HEK293 (cell line): ENCODE measurements at regions not wholly inside any gene's neighbourhood (a gene's known extent, or its start where the extent isn't known, plus 50 kb on each side); places are given as distances from the start of the nearest gene placed in this dataset.

Experiments
- CTCF ChIA-PET: fragments of 350-600 bp; formaldehyde crosslinking; extraction: SDS; loops from one replicate; lab custom pipeline; 2021; ENCODE audit warnings: antibody characterized with exemption; lab: Yijun Ruan, JAX
- POLR2A ChIA-PET: fragments of 300-600 bp; formaldehyde crosslinking; extraction: SDS; loops from one replicate; lab custom pipeline; 2020; ENCODE audit warnings: antibody characterized with exemption, inconsistent platforms; lab: Yijun Ruan, JAX
- H3K27ac ChIP-seq: fragments of 200-500 bp; sonication (Bioruptor generic); 2 replicates; pipeline ENCODE4 v1.5.1; 2014; ENCODE audit warnings: low read depth, low read length, control low read depth, inconsistent platforms; ENCODE audit errors: extremely low read depth
- H3K36me3 ChIP-seq, 2 experiments: fragments of 200-500 bp in 1 of 2; sonication (Bioruptor generic) in 1 of 2; 1 replicate in 1 of 2; 2 replicates in 1 of 2; pipeline ENCODE4 v1.5.1; 2014 to 2017; ENCODE audit warnings: inconsistent platforms in 2 of 2, low read length in 2 of 2; ENCODE audit not compliant: control insufficient read depth in 2 of 2, insufficient read depth in 1 of 2
- H3K4me1 ChIP-seq: fragments of 200-500 bp; sonication (Bioruptor generic); 2 replicates; pipeline ENCODE4 v1.5.1; 2014; ENCODE audit warnings: mild to moderate bottlenecking, low read length, inconsistent platforms; ENCODE audit not compliant: control insufficient read depth, insufficient read depth
- H3K4me3 ChIP-seq: 2 replicates; pipeline ENCODE4 v1.5.1; 2011; ENCODE audit warnings: low read depth, mild to moderate bottlenecking, control low read depth, low read length, moderate library complexity
- H3K9me3 ChIP-seq: fragments of 200-500 bp; sonication (Bioruptor generic); 2 replicates; pipeline ENCODE4 v1.5.1; 2014; ENCODE audit warnings: low read depth, low read length, inconsistent platforms; ENCODE audit not compliant: control insufficient read depth, insufficient read depth
- GLIS2 ChIP-seq: fragments of 450-650 bp; formaldehyde crosslinking; IDR thresholded peaks from 2 replicates; pipeline ENCODE4 v1.5.1; 2016; ENCODE audit warnings: missing biosample characterization, missing genetic modification characterization
- KLF16 ChIP-seq: fragments of 450-650 bp; formaldehyde crosslinking; IDR thresholded peaks from 2 replicates; pipeline ENCODE4 v1.5.1; 2017; ENCODE audit warnings: missing biosample characterization, missing genetic modification characterization
- KLF17 ChIP-seq: fragments of 450-650 bp; formaldehyde crosslinking; IDR thresholded peaks from 2 replicates; pipeline ENCODE4 v1.5.1; 2016; ENCODE audit warnings: missing biosample characterization, missing genetic modification characterization
- REPIN1 ChIP-seq: fragments of 450-650 bp; formaldehyde crosslinking; IDR thresholded peaks from 2 replicates; pipeline ENCODE4 v1.5.1; 2017; ENCODE audit warnings: missing biosample characterization, missing genetic modification characterization, low read depth
- ZBTB20 ChIP-seq: fragments of 450-650 bp; formaldehyde crosslinking; IDR thresholded peaks from 2 replicates; pipeline ENCODE4 v1.5.1; 2016; ENCODE audit warnings: missing biosample characterization, missing genetic modification characterization
- ZBTB26 ChIP-seq: fragments of 450-650 bp; formaldehyde crosslinking; optimal IDR thresholded peaks from 2 replicates; pipeline ENCODE3; 2016; ENCODE audit warnings: missing biosample characterization, mild to moderate bottlenecking, missing genetic modification characterization
- ZBTB48 ChIP-seq: fragments of 450-650 bp; formaldehyde crosslinking; IDR thresholded peaks from 2 replicates; pipeline ENCODE4 v1.5.1; 2016; ENCODE audit warnings: missing biosample characterization, missing genetic modification characterization
- ZFP69B ChIP-seq: fragments of 450-650 bp; formaldehyde crosslinking; IDR thresholded peaks from 2 replicates; pipeline ENCODE4 v1.5.1; 2016; ENCODE audit warnings: missing biosample characterization, missing genetic modification characterization
- ZIC2 ChIP-seq: fragments of 450-650 bp; formaldehyde crosslinking; IDR thresholded peaks from 2 replicates; pipeline ENCODE4 v1.5.1; 2016; ENCODE audit warnings: missing biosample characterization, missing genetic modification characterization
- ZNF132 ChIP-seq: fragments of 450-650 bp; formaldehyde crosslinking; IDR thresholded peaks from 2 replicates; pipeline ENCODE4 v1.5.1; 2017; ENCODE audit warnings: missing biosample characterization, missing genetic modification characterization, borderline replicate concordance
- ZNF133 ChIP-seq: fragments of 450-650 bp; formaldehyde crosslinking; IDR thresholded peaks from 2 replicates; pipeline ENCODE4 v1.5.1; 2016; ENCODE audit warnings: missing biosample characterization, missing genetic modification characterization
- ZNF155 ChIP-seq: fragments of 450-650 bp; formaldehyde crosslinking; IDR thresholded peaks from 2 replicates; pipeline ENCODE4 v1.5.1; 2016; ENCODE audit warnings: missing biosample characterization, missing genetic modification characterization
- ZNF174 ChIP-seq: fragments of 450-650 bp; formaldehyde crosslinking; IDR thresholded peaks from 2 replicates; pipeline ENCODE4 v1.5.0; 2017; ENCODE audit warnings: missing biosample characterization, mild to moderate bottlenecking, missing genetic modification characterization
- ZNF18 ChIP-seq: fragments of 450-650 bp; formaldehyde crosslinking; IDR thresholded peaks from 2 replicates; pipeline ENCODE4 v1.5.1; 2016; ENCODE audit warnings: missing biosample characterization, missing genetic modification characterization
- ZNF184 ChIP-seq: fragments of 450-650 bp; IDR thresholded peaks from 2 replicates; pipeline ENCODE4 v1.5.1; 2018; ENCODE audit warnings: missing biosample characterization, mild to moderate bottlenecking, missing genetic modification characterization
- ZNF23 ChIP-seq: fragments of 450-650 bp; formaldehyde crosslinking; IDR thresholded peaks from 2 replicates; pipeline ENCODE4 v1.5.1; 2016; ENCODE audit warnings: missing biosample characterization, missing genetic modification characterization, borderline replicate concordance
- ZNF239 ChIP-seq: fragments of 450-650 bp; formaldehyde crosslinking; IDR thresholded peaks from 2 replicates; pipeline ENCODE4 v1.5.1; 2016; ENCODE audit warnings: missing biosample characterization, missing genetic modification characterization
- ZNF391 ChIP-seq: fragments of 450-650 bp; formaldehyde crosslinking; IDR thresholded peaks from 2 replicates; pipeline ENCODE4 v1.5.1; 2016; ENCODE audit warnings: low read depth, missing biosample characterization, missing genetic modification characterization, borderline replicate concordance
- ZNF416 ChIP-seq: fragments of 450-650 bp; formaldehyde crosslinking; IDR thresholded peaks from 2 replicates; pipeline ENCODE4 v1.5.1; 2016; ENCODE audit warnings: missing biosample characterization, missing genetic modification characterization
- ZNF473 ChIP-seq: fragments of 450-650 bp; formaldehyde crosslinking; IDR thresholded peaks from 2 replicates; pipeline ENCODE4 v1.5.1; 2017; ENCODE audit warnings: missing biosample characterization, missing genetic modification characterization
- ZNF48 ChIP-seq: fragments of 450-650 bp; formaldehyde crosslinking; IDR thresholded peaks from 2 replicates; pipeline ENCODE4 v1.5.1; 2016; ENCODE audit warnings: missing biosample characterization, missing genetic modification characterization
- ZNF544 ChIP-seq: fragments of 450-650 bp; formaldehyde crosslinking; IDR thresholded peaks from 2 replicates; pipeline ENCODE4 v1.5.0; 2017; ENCODE audit warnings: missing biosample characterization, missing genetic modification characterization
- ZNF629 ChIP-seq: fragments of 450-650 bp; formaldehyde crosslinking; IDR thresholded peaks from 2 replicates; pipeline ENCODE4 v1.5.1; 2017; ENCODE audit warnings: missing biosample characterization, missing genetic modification characterization
- ZNF670 ChIP-seq: fragments of 450-650 bp; formaldehyde crosslinking; IDR thresholded peaks from 2 replicates; pipeline ENCODE4 v1.5.1; 2016; ENCODE audit warnings: missing biosample characterization, missing genetic modification characterization, low read depth
- ZNF707 ChIP-seq: fragments of 450-650 bp; formaldehyde crosslinking; IDR thresholded peaks from 2 replicates; pipeline ENCODE4 v1.5.1; 2016; ENCODE audit warnings: missing biosample characterization, missing genetic modification characterization
- ZNF776 ChIP-seq: fragments of 450-650 bp; formaldehyde crosslinking; IDR thresholded peaks from 2 replicates; pipeline ENCODE4 v1.5.0; 2017; ENCODE audit warnings: missing biosample characterization, missing genetic modification characterization, borderline replicate concordance
- ZNF837 ChIP-seq: fragments of 450-650 bp; formaldehyde crosslinking; IDR thresholded peaks from 2 replicates; pipeline ENCODE4 v1.5.1; 2016; ENCODE audit warnings: missing biosample characterization, missing genetic modification characterization
- ZNF843 ChIP-seq: fragments of 450-650 bp; formaldehyde crosslinking; IDR thresholded peaks from 2 replicates; pipeline ENCODE4 v1.5.1; 2016; ENCODE audit warnings: missing biosample characterization, missing genetic modification characterization
- ZSCAN18 ChIP-seq: fragments of 450-650 bp; formaldehyde crosslinking; IDR thresholded peaks from 2 replicates; pipeline ENCODE4 v1.5.1; 2016; ENCODE audit warnings: missing biosample characterization, missing genetic modification characterization
- ZSCAN30 ChIP-seq: fragments of 450-650 bp; IDR thresholded peaks from 2 replicates; pipeline ENCODE4 v1.5.1; 2018; ENCODE audit warnings: missing biosample characterization, mild to moderate bottlenecking, missing genetic modification characterization, moderate library complexity
- ZXDB ChIP-seq: fragments of 450-650 bp; formaldehyde crosslinking; IDR thresholded peaks from 2 replicates; pipeline ENCODE4 v1.5.1; 2016; ENCODE audit warnings: missing biosample characterization, missing genetic modification characterization
- TF ChIP-seq, protein P1 (sequence below): fragments of 450-650 bp; formaldehyde crosslinking; IDR thresholded peaks from 2 replicates; pipeline ENCODE4; 2016; ENCODE audit warnings: missing biosample characterization, missing genetic modification characterization

DNA sequence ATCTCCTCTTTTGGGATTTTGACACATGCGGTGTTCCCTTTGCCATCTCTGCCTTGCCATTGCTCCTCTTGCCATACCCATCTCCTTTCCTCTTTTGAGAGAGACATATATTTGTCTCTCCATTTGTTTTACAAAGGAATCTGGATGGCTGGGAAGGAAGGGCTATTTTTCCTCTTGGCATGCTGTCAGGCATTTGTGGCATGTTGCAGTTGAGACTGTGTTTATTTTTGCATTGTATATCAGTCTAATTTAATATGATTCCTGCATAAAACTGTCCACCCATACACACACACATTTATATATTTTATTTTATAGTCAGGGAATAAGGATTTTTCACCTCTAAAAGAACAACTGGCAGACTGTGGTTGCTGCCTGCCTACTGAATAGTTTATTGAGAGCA lies 1105.8 kb upstream of the SEMA6A start:
- H3K36me3 ChIP-seq = no peaks in the 10 kb centered on the region
- ChIA-PET CTCF (no interaction called here), POLR2A (no interaction called here)
- H3K4me3 ChIP-seq = no peak overlapping the region
- no peak overlapping the region for H3K27ac ChIP-seq
- H3K4me1 ChIP-seq = no peaks in the 10 kb centered on the region
- H3K9me3 ChIP-seq = no peaks in the 10 kb centered on the region
- TF ChIP-seq ZNF174 (tag by site-specific recombination) = no peak
- TF ChIP-seq ZNF707 (tag by site-specific recombination) = no peak
- no peak for TF ChIP-seq ZBTB20 (tag by site-specific recombination)
- no peak for TF ChIP-seq KLF17
- no peak for TF ChIP-seq ZNF837 (tag by site-specific recombination)
- no peak for TF ChIP-seq ZNF776
- no peak for TF ChIP-seq ZIC2 (tag by site-specific recombination)
- no peak for TF ChIP-seq ZNF132
- TF ChIP-seq ZXDB (tag by site-specific recombination) = no peak
- TF ChIP-seq, protein P1, sequence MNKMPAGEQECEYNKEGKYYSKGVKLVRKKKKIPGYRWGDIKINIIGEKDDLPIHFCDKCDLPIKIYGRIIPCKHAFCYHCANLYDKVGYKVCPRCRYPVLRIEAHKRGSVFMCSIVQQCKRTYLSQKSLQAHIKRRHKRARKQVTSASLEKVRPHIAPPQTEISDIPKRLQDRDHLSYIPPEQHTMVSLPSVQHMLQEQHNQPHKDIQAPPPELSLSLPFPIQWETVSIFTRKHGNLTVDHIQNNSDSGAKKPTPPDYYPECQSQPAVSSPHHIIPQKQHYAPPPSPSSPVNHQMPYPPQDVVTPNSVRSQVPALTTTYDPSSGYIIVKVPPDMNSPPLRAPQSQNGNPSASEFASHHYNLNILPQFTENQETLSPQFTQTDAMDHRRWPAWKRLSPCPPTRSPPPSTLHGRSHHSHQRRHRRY (tag by site-specific recombination) = no peak
- TF ChIP-seq KLF16 (tag by site-specific recombination) = no peak
- TF ChIP-seq ZFP69B (tag by site-specific recombination) = no peak
- no peak for TF ChIP-seq ZNF629 (tag by site-specific recombination)
- TF ChIP-seq, all 188 proteins: peak for 0

DNA sequence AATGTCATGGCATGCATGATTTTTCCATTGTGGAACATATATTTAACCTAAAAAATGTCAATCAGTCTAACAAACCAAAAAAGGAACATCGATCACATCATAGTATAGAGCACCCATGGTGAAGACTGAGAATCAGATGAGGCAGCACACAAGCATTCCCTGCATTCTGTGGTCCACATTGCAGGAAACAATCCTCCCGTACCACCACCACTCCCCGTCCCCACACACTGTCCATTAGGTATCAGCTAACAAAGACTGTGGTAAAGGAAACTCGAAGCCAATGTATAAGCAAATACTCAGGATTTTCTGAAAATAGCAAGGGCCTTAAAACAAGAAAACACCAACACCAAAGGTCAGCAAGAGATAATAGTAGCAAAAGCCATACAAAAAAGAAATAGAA lies 1104.4 kb upstream of the SEMA6A start:
- ChIA-PET POLR2A (no interaction called here), CTCF (no interaction called here)
- Histone ChIP-seq H3K4me3 (no peak overlapping the region), H3K4me1 (no peaks in the 10 kb centered on the region), H3K27ac (no peak overlapping the region), H3K9me3 (no peaks in the 10 kb centered on the region), H3K36me3 (no peaks in the 10 kb centered on the region)
- TF ChIP-seq GLIS2 (tag by site-specific recombination) (no peak), ZNF239 (tag by site-specific recombination) (no peak), ZNF133 (no peak), ZNF391 (tag by site-specific recombination) (no peak), ZNF48 (no peak), ZNF155 (tag by site-specific recombination) (no peak), ZNF837 (tag by site-specific recombination) (no peak), ZNF416 (tag by site-specific recombination) (no peak), ZNF18 (tag by site-specific recombination) (no peak), ZNF843 (tag by site-specific recombination) (no peak), ZNF23 (tag by site-specific recombination) (no peak), ZNF473 (tag by site-specific recombination) (no peak), ZNF670 (no peak), ZBTB48 (no peak), ZNF184 (tag by site-specific recombination) (no peak), ZBTB26 (tag by site-specific recombination) (no peak), ZNF544 (tag by site-specific recombination) (no peak), ZSCAN18 (tag by site-specific recombination) (no peak), REPIN1 (tag by site-specific recombination) (no peak), ZSCAN30 (no peak)
